K562 (cell line): ENCODE measurements at regions not wholly inside any gene's neighbourhood (a gene's known extent, or its start where the extent isn't known, plus 50 kb on each side); places are given as distances from the start of the nearest gene placed in this dataset.

Source experiments
- EZH2 ChIP-seq: IDR thresholded peaks from 2 replicates; pipeline ENCODE4 v1.6.1; 2012; ENCODE audit warnings: low read depth, mild to moderate bottlenecking, inconsistent platforms, low read length, borderline replicate concordance
- GABPA ChIP-seq: fragments of 200-800 bp; sonication (Bioruptor generic); conservative IDR thresholded peaks from 2 replicates; pipeline ENCODE4 v1.6.1; 2016; ENCODE audit warnings: low read depth, missing genetic modification characterization, missing compliant biosample characterization
- HDAC6 ChIP-seq: IDR thresholded peaks from 2 replicates; pipeline ENCODE4 v1.6.1; 2012; ENCODE audit warnings: low read depth, mild to moderate bottlenecking, control low read depth, inconsistent platforms, low read length, moderate library complexity
- HMG20B ChIP-seq: fragments of 250-450 bp; sonication (Bioruptor Pico); IDR thresholded peaks from 2 replicates; pipeline ENCODE4 v1.5.0; 2021; ENCODE audit warnings: mild to moderate bottlenecking
- MTF1 ChIP-seq: fragments of 250-450 bp; sonication (Bioruptor Pico); IDR thresholded peaks from 2 replicates; pipeline ENCODE4 v1.9.0; 2021; ENCODE audit warnings: moderate library complexity, mild to moderate bottlenecking, inconsistent platforms, borderline replicate concordance
- NFATC3 ChIP-seq: fragments of 450-650 bp; IDR thresholded peaks from 2 replicates; pipeline ENCODE4 v1.6.1; 2017; ENCODE audit warnings: mild to moderate bottlenecking
- NFIC ChIP-seq: fragments of 450-650 bp; IDR thresholded peaks from 2 replicates; pipeline ENCODE4 v1.6.1; 2017; ENCODE audit warnings: mild to moderate bottlenecking, inconsistent platforms
- NFIX ChIP-seq: fragments of 250-450 bp; sonication (Bioruptor Pico); IDR thresholded peaks from 2 replicates; pipeline ENCODE4 v1.4.0; 2020; ENCODE audit warnings: low read depth, mild to moderate bottlenecking, moderate library complexity
- PHF21A ChIP-seq: fragments of 450-650 bp; IDR thresholded peaks from 2 replicates; pipeline ENCODE4 v1.6.1; 2017; ENCODE audit warnings: low read depth, borderline replicate concordance
- TF ChIP-seq, protein P1 (sequence below): fragments of 450-650 bp; IDR thresholded peaks from 2 replicates; pipeline ENCODE4 v1.6.1; 2016; ENCODE audit warnings: low read depth
- TF ChIP-seq, protein P2 (sequence below): fragments of 250-450 bp; sonication (Bioruptor Pico); IDR thresholded peaks from 2 replicates; pipeline ENCODE4 v1.4.0; 2020; ENCODE audit warnings: borderline replicate concordance

DNA sequence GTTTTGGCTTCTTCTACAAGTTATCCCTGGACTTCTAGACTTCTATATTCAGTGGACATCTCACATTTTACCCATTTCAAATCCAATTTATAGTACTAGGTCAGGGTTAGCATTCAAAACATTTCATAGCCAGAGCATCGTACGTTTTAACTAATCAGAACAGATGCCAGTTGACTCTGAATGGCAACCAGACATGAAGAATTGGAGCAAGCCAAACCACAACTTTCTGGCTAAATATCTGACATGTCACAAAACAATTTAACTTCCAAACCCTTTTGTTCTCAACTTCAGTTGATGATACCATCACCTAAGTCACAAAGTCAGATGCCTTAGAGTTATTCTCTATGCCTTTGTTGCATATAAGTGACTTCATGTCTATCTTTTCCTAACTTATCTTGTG is 1105.7 kb downstream of the XPNPEP1 start (continued):
- TF ChIP-seq, protein P1, sequence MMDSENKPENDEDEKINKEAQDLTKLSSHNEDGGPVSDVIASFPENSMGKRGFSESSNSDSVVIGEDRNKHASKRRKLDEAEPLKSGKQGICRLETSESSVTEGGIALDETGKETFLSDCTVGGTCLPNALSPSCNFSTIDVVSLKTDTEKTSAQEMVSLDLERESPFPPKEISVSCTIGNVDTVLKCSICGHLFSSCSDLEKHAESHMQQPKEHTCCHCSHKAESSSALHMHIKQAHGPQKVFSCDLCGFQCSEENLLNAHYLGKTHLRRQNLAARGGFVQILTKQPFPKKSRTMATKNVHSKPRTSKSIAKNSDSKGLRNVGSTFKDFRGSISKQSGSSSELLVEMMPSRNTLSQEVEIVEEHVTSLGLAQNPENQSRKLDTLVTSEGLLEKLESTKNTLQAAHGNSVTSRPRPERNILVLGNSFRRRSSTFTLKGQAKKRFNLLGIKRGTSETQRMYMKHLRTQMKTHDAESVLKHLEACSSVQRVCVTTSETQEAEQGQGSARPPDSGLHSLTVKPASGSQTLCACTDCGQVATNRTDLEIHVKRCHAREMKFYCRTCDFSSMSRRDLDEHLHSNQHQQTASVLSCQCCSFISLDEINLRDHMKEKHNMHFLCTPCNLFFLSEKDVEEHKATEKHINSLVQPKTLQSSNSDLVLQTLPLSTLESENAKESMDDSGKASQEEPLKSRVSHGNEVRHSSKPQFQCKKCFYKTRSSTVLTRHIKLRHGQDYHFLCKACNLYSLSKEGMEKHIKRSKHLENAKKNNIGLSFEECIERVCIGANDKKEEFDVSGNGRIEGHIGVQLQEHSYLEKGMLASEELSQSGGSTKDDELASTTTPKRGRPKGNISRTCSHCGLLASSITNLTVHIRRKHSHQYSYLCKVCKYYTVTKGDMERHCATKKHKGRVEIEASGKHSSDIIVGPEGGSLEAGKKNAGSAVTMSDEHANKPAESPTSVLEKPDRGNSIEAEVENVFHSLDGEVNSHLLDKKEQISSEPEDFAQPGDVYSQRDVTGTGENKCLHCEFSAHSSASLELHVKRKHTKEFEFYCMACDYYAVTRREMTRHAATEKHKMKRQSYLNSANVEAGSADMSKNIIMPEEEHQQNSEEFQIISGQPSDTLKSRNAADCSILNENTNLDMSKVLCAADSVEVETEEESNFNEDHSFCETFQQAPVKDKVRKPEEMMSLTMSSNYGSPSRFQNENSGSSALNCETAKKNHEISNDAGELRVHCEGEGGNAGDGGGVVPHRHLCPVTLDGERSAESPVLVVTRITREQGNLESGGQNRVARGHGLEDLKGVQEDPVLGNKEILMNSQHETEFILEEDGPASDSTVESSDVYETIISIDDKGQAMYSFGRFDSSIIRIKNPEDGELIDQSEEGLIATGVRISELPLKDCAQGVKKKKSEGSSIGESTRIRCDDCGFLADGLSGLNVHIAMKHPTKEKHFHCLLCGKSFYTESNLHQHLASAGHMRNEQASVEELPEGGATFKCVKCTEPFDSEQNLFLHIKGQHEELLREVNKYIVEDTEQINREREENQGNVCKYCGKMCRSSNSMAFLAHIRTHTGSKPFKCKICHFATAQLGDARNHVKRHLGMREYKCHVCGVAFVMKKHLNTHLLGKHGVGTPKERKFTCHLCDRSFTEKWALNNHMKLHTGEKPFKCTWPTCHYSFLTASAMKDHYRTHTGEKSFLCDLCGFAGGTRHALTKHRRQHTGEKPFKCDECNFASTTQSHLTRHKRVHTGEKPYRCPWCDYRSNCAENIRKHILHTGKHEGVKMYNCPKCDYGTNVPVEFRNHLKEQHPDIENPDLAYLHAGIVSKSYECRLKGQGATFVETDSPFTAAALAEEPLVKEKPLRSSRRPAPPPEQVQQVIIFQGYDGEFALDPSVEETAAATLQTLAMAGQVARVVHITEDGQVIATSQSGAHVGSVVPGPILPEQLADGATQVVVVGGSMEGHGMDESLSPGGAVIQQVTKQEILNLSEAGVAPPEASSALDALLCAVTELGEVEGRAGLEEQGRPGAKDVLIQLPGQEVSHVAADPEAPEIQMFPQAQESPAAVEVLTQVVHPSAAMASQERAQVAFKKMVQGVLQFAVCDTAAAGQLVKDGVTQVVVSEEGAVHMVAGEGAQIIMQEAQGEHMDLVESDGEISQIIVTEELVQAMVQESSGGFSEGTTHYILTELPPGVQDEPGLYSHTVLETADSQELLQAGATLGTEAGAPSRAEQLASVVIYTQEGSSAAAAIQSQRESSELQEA: no peak
- no peak for TF ChIP-seq MTF1
- TF ChIP-seq HMG20B (CRISPR knock-in tag): no peak
- no peak for TF ChIP-seq PHF21A
- TF ChIP-seq NFIX (CRISPR knock-in tag): no peak
- no peak for TF ChIP-seq HDAC6
- no peak for TF ChIP-seq GABPA (tag)
- TF ChIP-seq, protein P2, sequence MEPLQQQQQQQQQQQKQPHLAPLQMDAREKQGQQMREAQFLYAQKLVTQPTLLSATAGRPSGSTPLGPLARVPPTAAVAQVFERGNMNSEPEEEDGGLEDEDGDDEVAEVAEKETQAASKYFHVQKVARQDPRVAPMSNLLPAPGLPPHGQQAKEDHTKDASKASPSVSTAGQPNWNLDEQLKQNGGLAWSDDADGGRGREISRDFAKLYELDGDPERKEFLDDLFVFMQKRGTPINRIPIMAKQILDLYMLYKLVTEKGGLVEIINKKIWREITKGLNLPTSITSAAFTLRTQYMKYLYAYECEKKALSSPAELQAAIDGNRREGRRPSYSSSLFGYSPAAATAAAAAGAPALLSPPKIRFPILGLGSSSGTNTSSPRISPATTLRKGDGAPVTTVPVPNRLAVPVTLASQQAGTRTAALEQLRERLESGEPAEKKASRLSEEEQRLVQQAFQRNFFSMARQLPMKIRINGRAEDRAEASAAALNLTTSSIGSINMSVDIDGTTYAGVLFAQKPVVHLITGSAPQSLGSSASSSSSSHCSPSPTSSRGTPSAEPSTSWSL (CRISPR knock-in tag): no peak
- TF ChIP-seq NFIC: no peak
- TF ChIP-seq EZH2: no peak
- TF ChIP-seq NFATC3: no peak
